Body of pancreas (tissue), 4 donors: ENCODE measurements at regions not wholly inside any gene's neighbourhood (a gene's known extent, or its start where the extent isn't known, plus 50 kb on each side); places are given as distances from the start of the nearest gene placed in this dataset.

Source experiments
- CTCF ChIP-seq, 7 experiments: fragments of 450-650 bp in 4 of 7; fragments of 200-600 bp in 3 of 7; sonication (generic) in 3 of 7; IDR thresholded peaks; one replicate each; pipeline ENCODE4 v1.5.1; 2016 to 2019; ENCODE audit warnings: antibody characterized with exemption in 7 of 7
- POLR2A ChIP-seq, 3 donors: fragments of 450-650 bp; IDR thresholded peaks; one replicate each; pipeline ENCODE4 v1.6.1; 2016; ENCODE audit warnings: antibody characterized with exemption in 3 of 3, mild to moderate bottlenecking in 2 of 3

GRCh38 chr3:34275811-34276210, 477.4 kb downstream of the PDCD6IP start:
- TF ChIP-seq CTCF (IDR thresholded peaks at IDR 0.05), result no peak
- no peak for TF ChIP-seq POLR2A (IDR thresholded peaks at IDR 0.05)
